NCI-H2107 treated with DMSO at 0.1 percent for 48 hours (cell line): ENCODE measurements at regions not wholly inside any gene's neighbourhood (a gene's known extent, or its start where the extent isn't known, plus 50 kb on each side); places are given as distances from the start of the nearest gene placed in this dataset.
"Not testable (repeated sequence)": the region's sequence is repeated elsewhere in the genome, so short reads cannot be mapped to it uniquely, and the experiment has no call there.

Experiments used
- DNase-seq: peaks from one replicate; lab custom pipeline; 2025; ENCODE audit not compliant: unreplicated experiment; lab: John Stamatoyannopoulos, UW

DNA sequence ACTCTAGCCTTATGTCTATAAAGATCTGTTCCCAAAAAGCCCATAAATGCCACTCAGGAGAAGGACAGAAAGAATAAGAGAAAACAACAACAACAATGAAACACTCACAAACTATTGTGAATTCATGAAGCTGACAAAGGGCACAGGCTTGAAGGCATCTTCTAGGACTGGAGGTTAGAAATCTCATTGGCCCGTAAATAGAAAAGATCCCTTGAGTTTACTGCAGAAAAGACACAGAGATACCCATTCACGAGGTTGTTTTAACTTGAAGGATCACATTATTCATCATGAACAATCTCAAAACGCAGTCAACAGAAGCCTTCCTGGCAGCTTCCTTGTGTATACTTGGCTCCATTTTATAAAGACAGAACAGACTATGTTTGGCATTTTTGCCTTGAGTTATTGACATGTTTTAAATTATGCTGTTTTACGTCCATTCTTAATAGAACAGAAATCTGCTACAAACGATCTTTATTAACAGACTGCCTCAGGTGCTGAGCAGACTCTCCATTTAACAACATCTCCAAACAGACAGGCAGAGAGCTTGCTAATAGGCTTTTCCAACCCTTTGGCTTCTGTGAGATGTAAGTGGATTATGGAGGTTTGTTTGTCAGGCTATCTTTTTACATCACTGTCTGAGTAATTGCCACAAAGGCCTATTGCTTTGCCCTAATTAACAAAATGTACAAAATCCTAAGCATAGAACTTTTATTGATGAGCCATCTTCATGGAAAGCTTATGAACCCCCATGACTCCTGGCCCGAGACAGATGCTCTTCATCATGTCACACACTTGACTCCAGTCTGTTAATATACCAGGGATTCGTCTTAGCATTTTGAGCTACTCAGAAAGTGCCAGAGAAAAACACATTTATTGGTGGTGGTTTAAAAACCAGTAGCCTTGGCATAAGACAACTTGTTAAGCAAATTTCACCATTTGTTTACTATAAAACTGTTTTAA lies 735.3 kb upstream of the ZNF608 start:
- no peak for DNase-seq

DNA sequence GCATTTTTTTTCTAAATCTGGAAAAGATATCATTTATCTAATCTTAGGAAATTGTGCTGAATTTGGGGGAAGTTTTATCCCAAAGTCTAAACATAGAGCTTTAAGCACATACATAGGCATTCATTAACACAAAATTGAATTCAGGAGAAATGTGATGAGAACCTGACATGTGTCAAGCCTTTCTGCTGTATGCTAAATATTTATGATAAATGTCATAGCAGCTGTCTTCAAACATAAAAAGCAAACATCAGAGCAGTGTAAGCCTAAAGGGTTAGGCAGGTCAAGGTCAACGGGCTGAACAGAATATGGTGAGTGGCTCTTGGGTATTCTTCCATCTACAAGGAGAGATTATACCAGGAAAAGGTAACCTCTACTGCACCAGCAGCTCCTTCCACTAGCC lies 737.2 kb upstream of the ZNF608 start:
- no peak for DNase-seq

DNA sequence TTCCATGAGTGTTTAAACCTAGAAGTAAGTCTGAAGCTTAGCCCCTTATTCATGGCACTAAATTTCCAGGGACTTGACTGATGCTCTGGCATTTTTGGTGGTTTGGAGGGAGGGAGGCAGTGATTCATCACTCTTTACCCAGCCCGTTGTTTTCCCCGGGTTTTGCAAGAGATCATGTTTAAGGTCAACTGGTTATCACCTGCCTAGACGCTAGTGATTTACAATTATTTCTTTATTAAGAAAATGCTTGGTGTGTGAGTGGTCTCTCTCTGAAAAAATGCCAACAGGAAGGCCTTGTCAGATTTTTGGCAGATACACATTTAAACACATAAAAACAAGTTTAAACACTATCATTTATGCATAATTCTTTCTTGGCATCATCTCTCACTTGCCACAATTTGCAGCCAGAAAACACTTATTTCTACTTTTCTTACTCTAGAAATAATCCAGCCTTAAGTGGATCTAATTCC lies 737.9 kb upstream of the ZNF608 start:
- no peak for DNase-seq

DNA sequence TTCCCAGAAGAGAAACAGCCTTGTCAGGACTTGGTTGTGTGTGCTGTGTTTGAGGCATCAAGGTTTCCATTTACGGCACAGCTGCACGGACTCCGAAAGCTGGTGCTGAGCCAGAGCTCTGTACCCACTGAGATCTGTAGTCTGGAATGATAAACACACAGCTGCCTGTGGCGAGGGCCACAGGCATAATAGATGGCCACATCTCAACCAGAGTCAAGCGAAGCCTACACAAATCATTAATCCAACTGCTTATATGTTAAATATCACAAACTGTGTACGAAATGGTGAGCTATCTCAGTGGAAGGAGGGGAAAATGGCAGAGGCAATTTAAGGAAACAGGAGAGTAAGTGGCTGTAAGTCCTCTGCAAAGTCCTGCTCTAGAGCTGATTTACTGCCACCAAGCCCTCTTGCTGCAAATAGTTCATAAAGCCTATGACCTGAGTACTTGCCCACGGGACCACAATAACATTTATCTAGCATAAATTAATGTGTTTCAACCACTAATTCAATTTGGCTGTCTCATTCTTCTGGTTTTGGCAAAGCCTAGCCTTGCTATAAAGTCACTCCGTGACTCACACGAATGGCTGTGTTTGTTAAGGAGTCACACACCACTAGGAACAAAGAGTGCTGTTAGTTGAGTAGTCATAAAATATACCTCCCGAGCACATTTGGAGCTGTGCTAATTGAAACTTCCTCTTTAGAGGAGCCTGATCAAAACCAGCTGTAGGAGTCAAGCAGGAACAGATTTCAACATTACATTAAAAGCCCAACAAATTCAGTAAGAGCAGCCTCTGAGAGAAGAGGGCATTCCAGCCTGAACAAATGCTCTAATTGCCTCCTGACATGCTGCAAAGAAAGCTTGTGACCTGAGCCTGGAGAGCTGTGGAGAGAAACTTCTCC lies 738.6 kb upstream of the ZNF608 start:
- DNase-seq, result peak; percentile 91

DNA sequence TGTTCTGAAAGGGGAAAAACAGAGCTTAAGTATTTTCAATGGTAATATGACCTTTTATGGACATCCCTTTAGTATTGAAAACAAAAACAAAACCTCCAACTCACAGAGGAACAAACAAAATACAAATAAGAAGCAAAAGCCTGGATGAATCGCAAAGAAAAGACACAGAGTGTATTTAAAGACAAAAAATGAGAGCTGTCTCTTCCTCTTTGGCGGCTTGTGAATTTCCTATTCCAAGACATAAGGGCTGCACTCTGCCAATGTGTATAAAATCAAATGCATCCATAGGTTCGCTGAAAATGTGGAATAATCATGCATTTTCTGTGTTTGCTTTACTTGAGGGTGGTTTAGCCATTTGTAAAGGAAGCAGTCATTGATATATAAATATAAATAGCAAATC lies 739.3 kb upstream of the ZNF608 start:
- DNase-seq, result no peak

DNA sequence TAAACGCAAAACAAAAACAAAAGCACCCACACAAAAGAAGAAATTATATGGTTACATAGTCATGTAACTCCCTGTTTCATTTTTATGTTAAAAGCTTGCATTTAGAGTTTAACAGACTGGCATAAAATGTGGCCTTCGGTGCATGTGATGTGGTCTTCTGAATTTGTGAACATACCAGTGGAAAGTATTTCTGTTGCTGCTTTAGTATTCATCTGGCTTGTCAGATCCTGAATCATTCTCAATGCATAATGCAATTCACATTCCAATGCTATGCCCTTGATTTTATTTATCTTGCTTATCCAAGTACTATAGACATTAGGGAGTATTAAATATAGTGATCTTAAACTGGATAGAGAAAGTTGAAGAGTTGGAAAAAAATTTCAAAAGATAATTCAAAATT lies 740.2 kb upstream of the ZNF608 start:
- no peak for DNase-seq

DNA sequence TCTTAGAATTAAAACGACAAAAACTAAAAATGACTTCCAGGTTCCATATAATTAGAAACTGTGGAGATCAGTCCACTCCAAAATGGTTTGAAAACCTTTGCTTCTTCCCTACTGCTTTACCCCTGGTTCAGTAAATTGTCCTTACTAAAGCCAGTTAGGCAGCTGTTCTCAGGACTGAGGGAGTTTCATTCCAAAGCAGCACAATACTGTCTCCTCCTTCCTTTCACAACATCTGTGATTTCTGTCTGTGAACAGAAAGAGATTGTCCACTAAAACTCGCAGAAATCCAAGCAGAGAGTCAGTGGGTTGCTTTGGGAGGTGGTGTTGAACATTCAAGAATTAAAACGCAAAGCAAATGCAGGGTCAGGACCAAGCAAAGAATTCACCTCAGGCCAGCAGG lies 740.8 kb upstream of the ZNF608 start:
- DNase-seq, result no peak

DNA sequence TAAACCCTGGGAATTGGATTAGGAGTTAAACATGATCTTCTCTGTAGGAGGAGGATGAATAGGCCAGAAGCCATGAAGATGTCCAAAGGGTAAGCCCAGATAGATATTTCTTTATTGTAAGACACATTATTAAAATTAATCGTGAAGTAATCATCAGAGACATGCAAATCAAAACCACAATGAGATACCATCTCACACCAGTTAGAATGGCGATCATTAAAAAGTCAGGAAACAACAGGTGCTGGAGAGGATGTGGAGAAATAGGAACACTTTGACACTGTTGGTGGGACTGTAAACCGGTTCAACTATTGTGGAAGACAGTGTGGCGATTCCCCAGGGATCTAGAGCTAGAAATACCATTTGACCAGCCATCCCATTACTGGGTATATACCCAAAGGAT lies 741.2 kb upstream of the ZNF608 start:
- DNase-seq, result not testable (repeated sequence)

DNA sequence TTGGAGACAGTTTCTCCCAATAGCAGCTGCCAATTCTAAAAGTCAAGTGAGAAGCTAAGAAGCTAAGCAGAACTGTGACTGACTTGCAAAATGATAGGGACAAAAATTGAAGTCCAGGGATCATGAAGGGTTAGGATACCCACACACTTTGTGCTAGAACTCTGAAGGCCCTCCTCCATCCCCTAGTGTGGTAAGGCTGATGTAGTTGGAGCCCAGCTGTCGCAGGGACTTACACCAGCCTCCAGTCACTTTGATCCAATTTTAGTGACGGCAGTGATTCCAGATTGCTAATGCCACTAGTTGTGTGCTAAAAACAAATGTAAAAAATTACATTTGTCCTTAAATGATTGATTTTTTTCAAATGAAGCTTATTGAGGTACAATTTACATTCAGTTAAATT lies 742.7 kb upstream of the ZNF608 start:
- no peak for DNase-seq

DNA sequence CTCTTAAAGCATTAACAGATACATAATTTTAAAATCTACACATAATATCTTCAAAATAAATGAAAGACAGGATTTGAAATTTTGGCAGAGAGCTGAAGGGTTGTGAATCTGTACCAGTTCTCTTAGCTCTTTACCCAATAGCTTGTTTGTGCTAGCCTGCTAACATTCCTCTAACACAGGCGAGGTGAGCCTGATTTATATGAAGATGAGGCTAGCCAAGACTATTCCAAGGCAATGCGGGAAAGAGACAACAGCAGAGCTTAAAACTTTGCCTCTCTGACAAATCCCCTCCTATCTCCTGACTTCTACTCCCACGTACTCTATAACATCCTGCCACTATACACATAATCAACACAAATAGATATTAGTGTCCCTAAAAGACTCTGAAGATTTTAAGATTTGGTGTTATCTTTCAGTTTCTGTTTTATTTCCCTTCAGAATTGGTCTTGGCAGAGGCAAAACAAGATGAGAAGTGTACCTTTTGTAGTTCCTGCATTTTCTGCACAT lies 745.6 kb upstream of the ZNF608 start:
- DNase-seq, result no peak

DNA sequence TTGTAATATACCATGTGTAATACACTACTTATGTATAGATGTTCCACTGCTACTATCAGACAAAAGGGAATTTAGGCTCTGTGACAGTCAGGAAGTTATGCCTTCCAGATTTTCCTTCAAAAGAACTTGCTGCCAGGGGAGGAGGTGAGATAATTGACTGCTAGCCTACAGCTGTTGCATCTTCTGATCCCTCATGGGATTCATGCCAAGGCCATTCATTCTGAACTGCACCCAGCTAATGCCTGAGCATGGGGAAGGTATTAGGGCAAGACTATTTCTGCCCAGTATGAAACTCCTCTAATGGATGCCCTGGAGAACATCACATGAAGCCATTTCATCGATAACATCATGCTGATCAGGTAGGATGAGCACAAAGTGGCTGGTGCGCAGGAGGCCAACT lies 746.5 kb upstream of the ZNF608 start:
- no peak for DNase-seq

DNA sequence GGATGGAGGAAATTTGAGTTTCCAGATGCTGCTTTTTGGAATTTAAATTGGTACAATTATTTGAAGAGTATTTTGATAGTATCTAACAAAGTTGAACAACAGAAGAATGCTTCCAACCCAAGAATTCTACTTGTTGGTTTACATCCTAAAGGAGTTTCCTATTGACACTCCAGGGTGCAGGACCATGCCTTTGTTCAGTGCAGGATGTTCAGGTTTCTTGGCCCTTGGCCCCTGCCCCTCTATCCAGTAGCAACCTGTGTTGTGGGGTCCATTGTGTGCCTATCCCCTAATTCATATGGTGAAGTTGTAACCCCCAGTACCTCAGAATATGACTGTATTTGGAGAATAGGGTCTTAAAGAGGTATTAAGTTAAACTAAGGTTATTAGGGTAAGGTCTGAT lies 750.0 kb upstream of the ZNF608 start:
- no peak for DNase-seq

DNA sequence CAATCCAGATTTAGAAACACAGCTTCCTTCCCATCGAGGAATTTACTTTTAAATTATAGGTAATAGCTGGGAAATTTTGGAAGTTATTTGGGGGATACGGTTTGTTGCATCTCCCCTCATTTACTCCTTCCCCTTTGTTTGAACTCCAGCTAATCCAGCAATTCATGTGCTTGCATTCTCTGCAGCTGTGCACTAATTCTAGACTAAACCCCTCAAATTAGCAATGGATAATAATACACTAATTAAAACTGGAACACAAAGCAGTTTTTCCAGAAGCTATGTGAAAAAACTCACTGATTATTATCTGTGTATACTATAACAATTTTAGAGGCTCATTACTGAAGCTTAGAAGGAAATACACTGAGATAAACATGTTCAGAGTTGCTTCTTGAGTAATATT lies 751.2 kb upstream of the ZNF608 start:
- DNase-seq, result no peak

DNA sequence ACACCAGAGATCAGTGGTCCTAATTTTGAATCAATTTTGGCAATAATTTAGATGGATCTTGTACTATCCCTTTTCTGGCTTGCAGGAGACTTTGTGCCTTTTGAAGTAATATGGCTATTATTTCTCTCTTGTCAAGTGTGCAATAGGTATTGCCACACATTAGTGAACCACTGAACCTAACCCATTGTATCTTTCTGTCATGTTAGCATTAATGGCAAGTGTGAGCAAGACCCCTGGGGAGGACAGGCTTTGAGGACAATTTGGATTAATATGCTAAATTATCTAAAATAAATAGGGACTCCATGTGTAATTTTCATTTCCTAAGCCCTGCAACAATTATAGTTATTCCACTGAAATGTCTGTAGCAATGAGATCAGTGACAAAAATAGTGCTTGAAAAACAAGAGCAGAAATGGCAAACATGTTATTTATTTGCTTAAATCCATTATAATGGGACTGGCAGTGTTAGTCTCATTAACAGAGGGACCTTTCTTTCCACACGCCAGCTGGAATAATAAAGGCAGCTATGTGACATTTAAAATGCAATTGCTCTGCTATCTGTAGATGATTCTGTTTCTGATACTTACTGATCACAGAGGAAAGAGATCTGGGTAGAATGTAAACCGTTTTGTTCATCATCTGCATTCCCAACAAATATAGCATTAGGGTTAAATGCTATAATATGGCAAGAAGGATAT lies 753.3 kb upstream of the ZNF608 start:
- DNase-seq, result no peak

DNA sequence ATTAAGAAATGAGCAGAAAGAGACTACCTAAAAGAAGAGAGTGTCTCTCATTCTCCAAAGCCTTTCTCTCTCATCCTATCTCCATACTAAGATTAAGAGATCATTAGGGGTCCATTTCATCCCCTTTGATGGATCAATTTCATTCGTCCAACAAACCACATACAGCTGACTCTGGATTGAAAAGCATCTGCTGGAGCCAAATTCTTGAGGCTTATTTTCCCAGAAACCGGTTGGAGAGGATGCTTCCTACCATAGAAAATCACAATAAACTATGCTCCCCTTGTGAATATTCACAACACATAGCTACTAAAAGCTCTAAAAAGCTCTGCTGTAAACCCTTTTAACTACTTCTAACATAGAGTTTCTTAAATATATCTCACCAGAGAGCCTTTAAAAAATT lies 755.0 kb upstream of the ZNF608 start:
- DNase-seq, result no peak

DNA sequence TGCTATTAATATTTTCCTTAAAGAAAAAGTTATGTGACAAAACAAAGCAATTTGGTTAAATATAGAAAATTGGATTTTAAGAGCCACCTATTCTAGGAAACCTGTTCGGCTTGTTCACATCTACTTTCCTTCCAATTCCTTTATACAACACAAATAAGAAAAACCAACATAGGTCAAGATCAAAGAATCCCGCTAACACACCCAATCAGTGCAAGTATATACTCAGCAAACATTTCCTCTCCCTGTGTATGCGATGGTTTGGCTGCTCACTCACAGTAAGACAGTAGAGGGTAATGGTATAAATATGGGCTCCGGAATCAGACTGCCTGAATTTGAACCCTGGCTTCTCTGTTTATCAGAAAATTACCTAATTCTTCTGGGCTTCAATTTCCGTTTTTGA lies 757.5 kb upstream of the ZNF608 start:
- no peak for DNase-seq

DNA sequence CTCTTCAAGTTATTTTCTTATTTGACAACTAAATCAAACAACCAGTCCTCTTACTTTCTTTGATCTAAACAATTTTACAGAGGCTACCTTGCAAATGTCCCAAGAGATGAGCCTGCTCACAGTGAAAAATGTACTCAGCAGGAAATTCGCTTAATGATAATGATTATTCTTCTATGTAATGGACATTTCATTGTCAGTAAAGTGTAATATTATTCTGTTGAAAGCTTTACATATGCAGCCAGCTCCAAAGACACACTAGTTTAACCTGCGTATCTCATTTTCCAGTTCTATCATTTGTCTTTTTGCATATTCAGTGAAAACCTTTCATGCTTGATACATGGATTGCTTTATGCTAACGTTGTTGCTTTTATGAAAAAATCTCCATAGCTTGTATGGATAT lies 758.7 kb upstream of the ZNF608 start:
- no peak for DNase-seq

DNA sequence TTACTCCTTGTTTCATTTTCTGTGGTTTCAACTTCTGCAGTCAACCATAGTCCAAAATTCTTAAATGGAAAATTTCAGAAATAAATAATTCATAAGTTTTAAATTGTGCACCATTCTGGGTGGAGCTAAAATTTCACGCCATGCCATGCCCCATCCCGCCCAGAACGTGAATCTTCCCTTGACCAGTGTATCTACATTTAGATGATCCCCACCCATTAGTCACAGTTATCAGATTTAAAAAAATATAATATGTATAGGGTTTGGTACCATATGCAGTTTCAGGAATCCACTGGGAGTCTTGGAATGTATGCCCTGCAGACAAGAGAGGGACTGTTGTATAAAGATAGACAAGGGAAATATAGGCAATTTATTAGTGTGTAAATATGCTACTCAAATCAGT lies 759.7 kb upstream of the ZNF608 start:
- DNase-seq, result no peak

DNA sequence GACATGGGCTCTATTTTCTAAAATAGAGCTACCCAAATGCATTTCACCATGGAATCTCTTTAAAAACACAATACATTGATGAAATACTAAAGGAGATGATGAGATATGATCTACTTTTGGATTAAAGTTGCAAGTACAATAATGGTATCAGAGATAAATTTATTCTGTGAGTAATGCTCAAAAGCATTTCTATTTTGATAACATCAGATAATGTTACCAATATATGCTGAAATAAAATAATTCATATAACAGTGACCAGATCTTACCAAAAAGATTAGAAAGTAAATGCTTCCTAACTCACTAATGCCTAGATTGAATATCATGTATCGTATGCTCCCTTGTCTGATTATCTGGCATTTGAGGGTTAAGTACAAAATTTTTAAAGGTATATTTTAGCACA lies 761.8 kb upstream of the ZNF608 start:
- DNase-seq, result no peak

DNA sequence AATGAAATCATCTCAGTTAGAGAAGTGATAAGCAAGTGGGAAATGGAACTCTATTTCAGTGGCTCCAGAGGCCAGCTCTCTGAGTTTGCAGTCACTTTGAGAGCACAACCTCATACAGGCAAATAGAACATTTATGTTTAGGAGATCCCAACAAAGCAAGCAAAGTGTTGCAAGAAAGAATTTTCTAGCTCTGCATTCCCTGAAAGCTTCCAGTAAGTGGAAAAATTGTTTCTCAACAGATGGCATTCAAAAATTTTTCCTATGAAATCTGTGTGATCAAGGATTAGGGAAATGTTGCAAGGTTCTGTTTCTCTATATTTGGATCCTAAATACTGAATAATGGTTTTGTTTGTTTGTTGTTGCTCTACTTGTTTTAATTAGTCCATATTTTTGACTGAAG lies 764.2 kb upstream of the ZNF608 start:
- no peak for DNase-seq

DNA sequence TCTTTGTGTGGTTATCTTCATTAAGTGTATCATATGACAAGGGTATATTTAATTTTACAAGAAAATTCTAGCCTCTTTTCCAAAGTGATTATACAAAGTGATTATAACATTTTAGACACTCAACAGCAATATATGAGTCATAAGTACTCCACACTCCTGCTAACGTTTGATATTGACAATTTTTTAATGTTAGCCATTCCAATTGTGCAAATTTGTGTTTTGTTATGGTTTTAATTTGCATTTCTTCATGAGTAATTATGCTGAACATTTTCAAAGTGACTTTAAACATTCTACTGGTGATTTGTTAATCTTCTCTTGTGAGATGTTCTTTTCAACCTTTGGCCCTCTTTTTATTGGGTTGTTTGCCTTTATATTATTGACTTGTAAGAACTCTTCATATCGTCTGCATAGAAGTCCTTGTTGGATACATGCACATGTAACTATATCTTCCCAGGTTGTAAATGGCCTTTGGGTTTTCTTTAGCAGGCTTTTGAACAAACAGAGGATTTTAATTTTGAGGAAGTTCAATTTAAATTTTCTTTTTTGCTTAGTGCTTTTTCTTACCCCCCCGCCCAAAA lies 771.6 kb upstream of the ZNF608 start:
- no peak for DNase-seq
